VCaP (cell line): ENCODE measurements at regions not wholly inside any gene's neighbourhood (a gene's known extent, or its start where the extent isn't known, plus 50 kb on each side); places are given as distances from the start of the nearest gene placed in this dataset.
A peak's percentile ranks its signal among the peaks of the same experiment; 100 is the strongest.

ENCODE experiments used
- H3K27ac ChIP-seq: fragments of 450-650 bp; 2 replicates; pipeline ENCODE4 v1.5.1; 2017
- CTCF ChIP-seq: fragments of 450-650 bp; conservative IDR thresholded peaks from 2 replicates; pipeline ENCODE4 v1.5.1; 2017; ENCODE audit warnings: mild to moderate bottlenecking, moderate library complexity

GRCh38 chr12:59088673-59089072 lies 168.4 kb upstream of the LRIG3 start:
- no peak for TF ChIP-seq CTCF
- H3K27ac ChIP-seq: no peak overlapping the region

- no peak overlapping the region for H3K27ac ChIP-seq
- TF ChIP-seq CTCF: no peak
These were observed 167.4 kb upstream of the LRIG3 start for GRCh38 chr12:59087691-59088090.

GRCh38 chr12:59087077-59087673 lies 166.9 kb upstream of the LRIG3 start:
- peak; percentile 79 for TF ChIP-seq CTCF
- no peak overlapping the region for H3K27ac ChIP-seq

GRCh38 chr12:59086126-59086525 lies 165.8 kb upstream of the LRIG3 start:
- H3K27ac ChIP-seq: no peak overlapping the region
- TF ChIP-seq CTCF: no peak

GRCh38 chr12:59085690-59086089 lies 165.4 kb upstream of the LRIG3 start:
- TF ChIP-seq CTCF: no peak
- no peak overlapping the region for H3K27ac ChIP-seq

GRCh38 chr12:59084511-59085375 lies 164.4 kb upstream of the LRIG3 start:
- H3K27ac ChIP-seq: no peak overlapping the region
- TF ChIP-seq CTCF: no peak

GRCh38 chr12:59082952-59083351 lies 162.6 kb upstream of the LRIG3 start:
- TF ChIP-seq CTCF: no peak

More at GRCh38 chr12:59082952-59083351, 162.6 kb upstream of the LRIG3 start:
- H3K27ac ChIP-seq: no peak overlapping the region
